GM23338 (cell line): ENCODE measurements at regions not wholly inside any gene's neighbourhood (a gene's known extent, or its start where the extent isn't known, plus 50 kb on each side); places are given as distances from the start of the nearest gene placed in this dataset.
"Not testable (repeated sequence)": the region's sequence is repeated elsewhere in the genome, so short reads cannot be mapped to it uniquely, and the experiment has no call there.

ENCODE experiments used
- ATAC-seq: fragments of 200-7000 bp; cut with Tn5 transposase; 3 replicates; pipeline ENCODE4 v1.9.1; 2020
- DNase-seq: peaks from one replicate; pipeline ENCODE4 v3.0.0-alpha.2; 2015; ENCODE audit warnings: low spot score
- H2AFZ ChIP-seq: fragments of 200-600 bp; sonication (generic); 2 replicates; pipeline ENCODE4 v1.8.0; 2016; ENCODE audit warnings: antibody characterized with exemption, mild to moderate bottlenecking, moderate library complexity
- H3F3A ChIP-seq: fragments of 200-600 bp; sonication (generic); replicated peaks from 2 replicates; pipeline ENCODE4 v1.8.0; 2017; ENCODE audit warnings: antibody characterized with exemption, mixed run types, low read depth
- H3K27ac ChIP-seq: fragments of 200-600 bp; sonication (generic); 2 replicates; pipeline ENCODE4 v1.6.1; 2016; ENCODE audit warnings: low read depth
- H3K27me3 ChIP-seq: fragments of 200-600 bp; sonication (generic); 2 replicates; pipeline ENCODE4 v1.8.0; 2016; ENCODE audit warnings: mild to moderate bottlenecking, mixed run types, moderate library complexity; ENCODE audit not compliant: insufficient read depth
- H3K36me3 ChIP-seq: fragments of 200-600 bp; sonication (generic); 2 replicates; pipeline ENCODE4 v1.8.0; 2016; ENCODE audit warnings: mild to moderate bottlenecking; ENCODE audit not compliant: insufficient read depth
- H3K4me1 ChIP-seq: fragments of 200-600 bp; sonication (generic); 2 replicates; pipeline ENCODE4 v1.8.0; 2016; ENCODE audit warnings: mild to moderate bottlenecking, moderate library complexity; ENCODE audit not compliant: insufficient read depth
- H3K4me2 ChIP-seq: fragments of 200-600 bp; sonication (generic); 2 replicates; pipeline ENCODE4 v1.7.1; 2017; ENCODE audit warnings: mixed run types
- H3K4me3 ChIP-seq: fragments of 200-600 bp; sonication (generic); 2 replicates; pipeline ENCODE4 v1.6.1; 2016; ENCODE audit warnings: mixed run types
- H3K79me2 ChIP-seq: fragments of 200-600 bp; sonication (generic); replicated peaks from 2 replicates; pipeline ENCODE4 v1.8.0; 2017; ENCODE audit warnings: mild to moderate bottlenecking; ENCODE audit not compliant: insufficient read depth
- H3K9me2 ChIP-seq: fragments of 200-600 bp; sonication (generic); 2 replicates; pipeline ENCODE4 v1.8.0; 2017; ENCODE audit not compliant: insufficient read depth
- H4K20me1 ChIP-seq: fragments of 200-600 bp; sonication (generic); replicated peaks from 2 replicates; pipeline ENCODE4 v1.8.0; 2017; ENCODE audit warnings: mild to moderate bottlenecking; ENCODE audit not compliant: insufficient read depth
- H3K27ac Mint-ChIP-seq: 2 replicates; pipeline ENCODE4 v1.8.0; 2020; ENCODE audit warnings: inconsistent platforms, mild to moderate bottlenecking, moderate library complexity, mixed read lengths
- H3K27me3 Mint-ChIP-seq: 3 replicates; pipeline ENCODE4 v1.8.0; 2022; ENCODE audit warnings: low read depth, mild to moderate bottlenecking, moderate library complexity, mixed read lengths, inconsistent platforms; ENCODE audit not compliant: insufficient read depth, poor library complexity
- H3K36me3 Mint-ChIP-seq: 3 replicates; pipeline ENCODE4 v1.8.0; 2021; ENCODE audit warnings: low read depth, mild to moderate bottlenecking, inconsistent platforms, moderate library complexity, mixed read lengths
- H3K4me1 Mint-ChIP-seq: 3 replicates; pipeline ENCODE4 v1.8.0; 2020; ENCODE audit warnings: mild to moderate bottlenecking, inconsistent platforms, mixed read lengths
- H3K4me3 Mint-ChIP-seq: 3 replicates; pipeline ENCODE4 v1.8.0; 2021; ENCODE audit warnings: moderate library complexity, mild to moderate bottlenecking, inconsistent platforms, mixed read lengths
- H3K9me3 Mint-ChIP-seq: 3 replicates; pipeline ENCODE4 v1.8.0; 2020; ENCODE audit warnings: moderate library complexity, mild to moderate bottlenecking, inconsistent platforms, mixed read lengths
- CREB1 ChIP-seq: fragments of 250-450 bp; sonication (Bioruptor Pico); IDR thresholded peaks from 2 replicates; pipeline ENCODE4 v1.5.0; 2020; ENCODE audit warnings: low read depth, mild to moderate bottlenecking, moderate library complexity
- CTCF ChIP-seq, 2 experiments: fragments of 200-600 bp in 1 of 2; sonication (generic) in 1 of 2; conservative IDR thresholded peaks; 2 replicates each; pipeline versions ENCODE4 v1.5.1 to v1.6.1; 2016 to 2017; ENCODE audit warnings: antibody characterized with exemption in 2 of 2, low read depth in 2 of 2, mild to moderate bottlenecking in 2 of 2, moderate library complexity in 1 of 2
- ETS1 ChIP-seq: IDR thresholded peaks from 2 replicates; pipeline ENCODE4 v1.6.1; 2016; ENCODE audit warnings: antibody characterized with exemption
- EZH2 ChIP-seq: fragments of 200-600 bp; sonication (generic); IDR thresholded peaks from one replicate; pipeline ENCODE4 v1.8.0; 2017; ENCODE audit warnings: antibody characterized with exemption, mild to moderate bottlenecking, low read depth; ENCODE audit not compliant: unreplicated experiment
- EZH2phosphoT487 ChIP-seq: fragments of 200-600 bp; sonication (generic); IDR thresholded peaks from one replicate; pipeline ENCODE4 v1.8.1; 2018; ENCODE audit warnings: antibody characterized with exemption; ENCODE audit not compliant: unreplicated experiment
- POLR2AphosphoS5 ChIP-seq: IDR thresholded peaks from 2 replicates; pipeline ENCODE4 v1.6.1; 2016; ENCODE audit warnings: antibody characterized with exemption, low read depth
- REST ChIP-seq: IDR thresholded peaks from one replicate; pipeline ENCODE4 v1.6.1; 2018; ENCODE audit warnings: antibody characterized with exemption; ENCODE audit not compliant: unreplicated experiment
- STAT1 ChIP-seq: IDR thresholded peaks from one replicate; pipeline ENCODE4 v1.6.1; 2016; ENCODE audit warnings: antibody characterized with exemption; ENCODE audit not compliant: unreplicated experiment
- ZNF114 ChIP-seq: fragments of 250-450 bp; sonication (Bioruptor Pico); IDR thresholded peaks from 2 replicates; pipeline ENCODE4 v1.5.0; 2020; ENCODE audit warnings: mild to moderate bottlenecking, moderate library complexity
- ZNF331 ChIP-seq: fragments of 250-450 bp; sonication (Bioruptor Pico); IDR thresholded peaks from 2 replicates; pipeline ENCODE4 v1.5.0; 2020; ENCODE audit warnings: low read depth, mild to moderate bottlenecking, moderate library complexity

GRCh38 chr7:6917258-6917657 is 91.2 kb upstream of the CCZ1B start:
- Mint-ChIP-seq H3K4me1 (no peaks in the 10 kb centered on the region), H3K9me3 (no peaks in the 10 kb centered on the region), H3K36me3 (no peaks in the 10 kb centered on the region; the same call in 2 of the 3 replicates), H3K27ac (no peak overlapping the region), H3K27me3 (peaks cover 2% of the 10 kb centered on the region), H3K4me3 (no peak overlapping the region)
- Histone ChIP-seq H3K27me3 (no peaks in the 10 kb centered on the region), H2AFZ (no peak overlapping the region), H3K27ac (no peak overlapping the region), H4K20me1 (no peaks in the 10 kb centered on the region), H3K4me3 (no peak overlapping the region), H3F3A (no peaks in the 10 kb centered on the region), H3K4me2 (no peak overlapping the region), H3K79me2 (no peaks in the 10 kb centered on the region), H3K9me2 (no peaks in the 10 kb centered on the region), H3K4me1 (no peaks in the 10 kb centered on the region), H3K36me3 (no peaks in the 10 kb centered on the region)
- ATAC-seq, result no peak
- TF ChIP-seq STAT1 (no peak), CTCF (conservative IDR thresholded peaks at IDR 0.05; ENCODE audit: low read depth in 2 of 2) (no peak), EZH2phosphoT487 (no peak), CREB1 (CRISPR knock-in tag) (no peak), POLR2AphosphoS5 (no peak), EZH2 (no peak), REST (no peak), ZNF331 (CRISPR knock-in tag) (no peak), ETS1 (no peak), ZNF114 (CRISPR knock-in tag) (no peak)
- no peak for DNase-seq

GRCh38 chr7:6919169-6919568 is 93.1 kb upstream of the CCZ1B start:
- H3K36me3 Mint-ChIP-seq, H3K4me1 Mint-ChIP-seq, H3K27me3 Mint-ChIP-seq, H3K36me3 ChIP-seq, H3K27ac Mint-ChIP-seq, DNase-seq, H3K27ac ChIP-seq, H3K4me3 ChIP-seq, H3K9me2 ChIP-seq, H2AFZ ChIP-seq, H3K4me2 ChIP-seq, ATAC-seq, H3F3A ChIP-seq, H4K20me1 ChIP-seq, H3K4me3 Mint-ChIP-seq, H3K9me3 Mint-ChIP-seq, H3K4me1 ChIP-seq, H3K79me2 ChIP-seq, H3K27me3 ChIP-seq: not testable (repeated sequence)

GRCh38 chr7:6924523-6924922 is 98.4 kb upstream of the CCZ1B start:
- H3K79me2 ChIP-seq, H3K9me3 Mint-ChIP-seq, H3K4me3 Mint-ChIP-seq, H2AFZ ChIP-seq, H3K4me1 Mint-ChIP-seq, H3K27ac Mint-ChIP-seq, H3K27ac ChIP-seq, H3K9me2 ChIP-seq, DNase-seq, H4K20me1 ChIP-seq, H3K4me3 ChIP-seq, ATAC-seq, H3K36me3 ChIP-seq, H3K27me3 Mint-ChIP-seq, H3K36me3 Mint-ChIP-seq, H3K27me3 ChIP-seq, H3F3A ChIP-seq, H3K4me2 ChIP-seq, H3K4me1 ChIP-seq: not testable (repeated sequence)
